Keratinocyte (primary cell): ENCODE measurements at regions not wholly inside any gene's neighbourhood (a gene's known extent, or its start where the extent isn't known, plus 50 kb on each side); places are given as distances from the start of the nearest gene placed in this dataset.

Experiments
- DNase-seq: peaks from one replicate; pipeline ENCODE4 v3.0.0-alpha.2; 2011; ENCODE audit warnings: low read depth, missing footprints, low spot score
- FAIRE-seq: peaks from 2 replicates; lab custom pipeline; 2011; peaks lifted over from hg19 to GRCh38; lab: Jason Lieb, UNC
- H2AFZ ChIP-seq: 2 replicates; pipeline ENCODE4 v1.6.0; 2012; ENCODE audit warnings: low read length, control low read depth, inconsistent platforms; ENCODE audit not compliant: control insufficient read depth
- H3K27ac ChIP-seq: 2 replicates; pipeline ENCODE4 v1.5.1; 2011; ENCODE audit warnings: low read length; ENCODE audit not compliant: control insufficient read depth, insufficient read depth
- H3K27me3 ChIP-seq: 3 replicates; pipeline ENCODE4 v1.6.0; 2011; ENCODE audit warnings: low read length; ENCODE audit not compliant: control insufficient read depth, insufficient read depth; ENCODE audit errors: extremely low read depth
- H3K36me3 ChIP-seq, 2 experiments: 2 replicates in 1 of 2; 3 replicates in 1 of 2; pipeline ENCODE4 v1.5.1; 2011; ENCODE audit warnings: low read length in 2 of 2, mild to moderate bottlenecking in 1 of 2; ENCODE audit not compliant: control insufficient read depth in 2 of 2, insufficient read depth in 2 of 2; ENCODE audit errors: extremely low read depth in 1 of 2
- H3K4me1 ChIP-seq: 3 replicates; pipeline ENCODE4 v1.5.1; 2011; ENCODE audit warnings: low read length; ENCODE audit not compliant: control insufficient read depth, insufficient read depth; ENCODE audit errors: extremely low read depth
- H3K4me2 ChIP-seq: 3 replicates; pipeline ENCODE4 v1.6.0; 2011; ENCODE audit warnings: low read depth, low read length; ENCODE audit not compliant: control insufficient read depth, insufficient read depth; ENCODE audit errors: extremely low read depth
- H3K4me3 ChIP-seq, 3 experiments: fragments of 200-600 bp in 1 of 3; sonication (generic) in 1 of 3; 2 replicates in 2 of 3; 3 replicates in 1 of 3; pipeline ENCODE4 v1.5.1; 2011 to 2016; ENCODE audit warnings: low read length in 3 of 3, mild to moderate bottlenecking in 3 of 3, control low read depth in 2 of 3, inconsistent platforms in 1 of 3, low read depth in 1 of 3, mixed read lengths in 1 of 3, mixed run types in 1 of 3, moderate library complexity in 1 of 3; ENCODE audit not compliant: control insufficient read depth in 2 of 3, insufficient read depth in 2 of 3; ENCODE audit errors: extremely low read depth in 1 of 3
- H3K79me2 ChIP-seq: 2 replicates; pipeline ENCODE4 v1.6.0; 2012; ENCODE audit warnings: low read length; ENCODE audit not compliant: control insufficient read depth, insufficient read depth
- H3K9ac ChIP-seq: 3 replicates; pipeline ENCODE4 v1.6.0; 2011; ENCODE audit warnings: low read length; ENCODE audit not compliant: control insufficient read depth, insufficient read depth; ENCODE audit errors: extremely low read depth
- H3K9me1 ChIP-seq: 3 replicates; pipeline ENCODE4 v1.6.0; 2011; ENCODE audit warnings: low read length; ENCODE audit not compliant: control insufficient read depth, insufficient read depth; ENCODE audit errors: extremely low read depth
- H3K9me3 ChIP-seq: 2 replicates; pipeline ENCODE4 v1.5.1; 2012; ENCODE audit warnings: low read depth, low read length; ENCODE audit not compliant: control insufficient read depth
- H4K20me1 ChIP-seq: 3 replicates; pipeline ENCODE4 v1.6.0; 2011; ENCODE audit warnings: low read length; ENCODE audit not compliant: control insufficient read depth, insufficient read depth; ENCODE audit errors: extremely low read depth
- CTCF ChIP-seq, 3 experiments: IDR thresholded peaks in 1 of 3; conservative IDR thresholded peaks in 1 of 3; optimal IDR thresholded peaks in 1 of 3; 2 replicates in 2 of 3; 3 replicates in 1 of 3; pipeline versions ENCODE3 to v1.5.1; 2011; ENCODE audit warnings: low read length in 3 of 3, mild to moderate bottlenecking in 3 of 3, moderate library complexity in 2 of 3, control low read depth in 1 of 3, inconsistent platforms in 1 of 3; ENCODE audit not compliant: insufficient read depth in 2 of 3; ENCODE audit errors: extremely low read depth in 1 of 3
- EZH2 ChIP-seq: IDR thresholded peaks from one replicate; pipeline ENCODE4 v1.6.1; 2012; ENCODE audit warnings: inconsistent platforms, mild to moderate bottlenecking, low read length, moderate library complexity
- dilution Hi-C: fragments of 300-500 bp; cut with MboI; formaldehyde crosslinking; loops from one replicate; pipeline ENCODE4 v1.7.0; 2020; ENCODE audit warnings: low sequenced_read_pairs; ENCODE audit not compliant: extremely low pct_ligation_motif_present

GRCh38 chr2:236758406-236758805, 188.8 kb downstream of the ACKR3 start:
- TF ChIP-seq EZH2: no peak
- no peak for TF ChIP-seq CTCF (optimal IDR thresholded peaks at IDR 0.05 in 1 of 3, IDR thresholded peaks at IDR 0.05 in 1 of 3, conservative IDR thresholded peaks at IDR 0.05 in 1 of 3; ENCODE audit: extremely low read depth in 1 of 3, insufficient read depth in 2 of 3, low read length in 3 of 3)
- Histone ChIP-seq H3K9me1 (no peaks in the 10 kb centered on the region), H2AFZ (no peak overlapping the region), H3K27ac (no peak overlapping the region), H3K4me2 (no peak overlapping the region), H3K79me2 (no peaks in the 10 kb centered on the region), H4K20me1 (no peaks in the 10 kb centered on the region), H3K9ac (no peak overlapping the region), H3K4me1 (peaks cover 18% of the 10 kb centered on the region), H3K36me3 (no peaks in the 10 kb centered on the region), H3K9me3 (no peaks in the 10 kb centered on the region), H3K4me3 (no peak overlapping the region), H3K27me3 (no peaks in the 10 kb centered on the region)
- FAIRE-seq (no peak), DNase-seq (no peak)
- dilution Hi-C loops: no loop called here

DNA sequence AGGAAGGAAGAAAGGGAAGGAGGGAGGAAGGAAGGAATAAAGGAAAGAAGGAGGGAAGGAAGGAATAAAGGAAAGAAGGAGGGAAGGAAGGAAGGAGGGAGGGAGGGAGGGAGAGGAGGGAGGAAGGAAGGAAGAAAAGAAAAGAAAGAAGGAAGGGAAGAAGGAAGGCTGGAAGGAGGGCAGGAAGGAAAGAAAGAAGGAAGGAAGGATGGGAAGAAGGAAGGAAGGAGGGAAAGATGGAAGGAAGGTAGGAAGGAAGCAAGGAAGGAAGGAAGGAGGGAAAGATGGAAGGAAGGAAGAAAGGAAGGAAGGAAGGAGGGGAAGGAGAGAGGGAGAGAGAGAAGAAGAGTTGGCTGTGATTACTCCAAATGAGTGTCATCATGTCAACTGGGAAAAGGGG, 190.6 kb downstream of the ACKR3 start:
- no peaks in the 10 kb centered on the region for H3K9me3 ChIP-seq
- no peak for TF ChIP-seq EZH2

DNA sequence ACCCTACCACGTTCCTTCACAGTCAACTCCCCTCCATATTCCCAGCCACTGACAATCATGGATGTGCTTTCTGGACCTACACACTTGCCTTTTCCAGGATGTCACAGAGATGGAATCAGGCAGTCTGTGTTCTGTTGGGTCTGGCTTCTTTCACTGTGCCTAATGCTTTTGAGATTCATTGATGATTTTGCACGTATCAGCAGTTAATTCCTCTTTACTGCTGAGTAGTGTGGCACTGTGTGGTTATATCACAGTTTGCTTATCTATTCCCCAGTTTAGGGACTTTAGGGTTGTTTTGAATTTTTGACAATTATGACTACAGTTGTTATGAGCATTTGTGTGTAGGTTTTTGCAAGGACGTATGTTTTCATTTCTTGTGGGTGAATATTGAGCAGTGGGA, 191.7 kb downstream of the ACKR3 start:
- Histone ChIP-seq H3K27ac (no peak overlapping the region), H3K9me3 (no peaks in the 10 kb centered on the region), H3K79me2 (no peaks in the 10 kb centered on the region), H3K4me1 (peaks cover 27% of the 10 kb centered on the region), H2AFZ (no peak overlapping the region), H3K9ac (no peak overlapping the region), H4K20me1 (no peaks in the 10 kb centered on the region), H3K4me3 (no peak overlapping the region), H3K36me3 (no peaks in the 10 kb centered on the region), H3K9me1 (no peaks in the 10 kb centered on the region), H3K4me2 (no peak overlapping the region), H3K27me3 (no peaks in the 10 kb centered on the region)
- no peak for TF ChIP-seq EZH2
- TF ChIP-seq CTCF (optimal IDR thresholded peaks at IDR 0.05 in 1 of 3, IDR thresholded peaks at IDR 0.05 in 1 of 3, conservative IDR thresholded peaks at IDR 0.05 in 1 of 3; ENCODE audit: extremely low read depth in 1 of 3, insufficient read depth in 2 of 3, low read length in 3 of 3): no peak
- dilution Hi-C loops: no loop called here
- no peak for FAIRE-seq
- DNase-seq: no peak

More for the DNA sequence above, 190.6 kb downstream of the ACKR3 start:
- Histone ChIP-seq H3K4me1 (peaks cover 29% of the 10 kb centered on the region), H3K27me3 (no peaks in the 10 kb centered on the region), H4K20me1 (no peaks in the 10 kb centered on the region), H3K9ac (no peak overlapping the region), H2AFZ (no peak overlapping the region), H3K9me1 (no peaks in the 10 kb centered on the region), H3K36me3 (no peaks in the 10 kb centered on the region), H3K27ac (no peak overlapping the region), H3K4me2 (no peak overlapping the region), H3K79me2 (no peaks in the 10 kb centered on the region), H3K4me3 (no peak overlapping the region)
- dilution Hi-C loops: no loop called here
- DNase-seq (no peak), FAIRE-seq (no peak)
